ENCODE measurements at regions not wholly inside any gene's neighbourhood (a gene's known extent, or its start where the extent isn't known, plus 50 kb on each side); places are given as distances from the start of the nearest gene placed in this dataset.

- WGBS (ENCODE audit: extremely low coverage, insufficient read length, low lambda C conversion rate), result no CpG with 5 or more reads among the region's 4 CpGs
- Histone ChIP-seq H2BK15ac (ENCODE audit: low read depth, low read length) (no peak overlapping the region), H4K91ac (ENCODE audit: insufficient read length, low read depth, low read length) (no peak overlapping the region), H3K23ac (ENCODE audit: insufficient read length, low read depth, low read length) (no peak overlapping the region), H3T11ph (ENCODE audit: low read length) (no peak overlapping the region), H3K4me1 (ENCODE audit: insufficient read depth, low read length) (no peaks in the 10 kb centered on the region), H3K27ac (ENCODE audit: insufficient read length, low read depth, low read length) (no peak overlapping the region), H2AFZ (ENCODE audit: low read length) (no peak overlapping the region), H4K8ac (replicated peaks; ENCODE audit: insufficient read length, low read depth, low read length) (no peak overlapping the region), H3K4ac (ENCODE audit: low read depth, low read length) (no peak overlapping the region), H2BK120ac (ENCODE audit: low read depth, low read length, poor library complexity, severe bottlenecking) (no peak overlapping the region), H3K27me3 (ENCODE audit: insufficient read depth, low read length) (no peaks in the 10 kb centered on the region), H3K4me2 (ENCODE audit: insufficient read depth, insufficient read length, low read length) (no peak overlapping the region), H2BK12ac (ENCODE audit: insufficient read length, low read depth, low read length) (no peak overlapping the region), H3K23me2 (ENCODE audit: insufficient read length, low read depth, low read length, poor library complexity, severe bottlenecking) (no peaks in the 10 kb centered on the region), H4K20me1 (ENCODE audit: control insufficient read depth, insufficient read depth, insufficient read length) (no peaks in the 10 kb centered on the region), H2AK5ac (ENCODE audit: insufficient read length, low read length) (no peak overlapping the region), H4K5ac (ENCODE audit: insufficient read length, low read depth, low read length) (no peak overlapping the region), H3K56ac (ENCODE audit: insufficient read length, low read depth, low read length) (no peak overlapping the region), H3K14ac (ENCODE audit: insufficient read depth, low read length) (no peak overlapping the region), H3K79me1 (ENCODE audit: insufficient read depth, low read depth, low read length, poor library complexity, severe bottlenecking) (no peaks in the 10 kb centered on the region), H3K79me2 (ENCODE audit: insufficient read depth, low read length) (no peaks in the 10 kb centered on the region), H3K9ac (ENCODE audit: extremely low read depth, insufficient read length, low read length) (no peak overlapping the region), H2BK20ac (ENCODE audit: low read depth, low read length, poor library complexity, severe bottlenecking) (no peak overlapping the region), H2BK5ac (ENCODE audit: insufficient read length, low read length) (no peak overlapping the region), H3K18ac (ENCODE audit: insufficient read length, low read depth, low read length) (no peak overlapping the region), H3K9me3 (ENCODE audit: control insufficient read depth, low read depth, low read length) (no peaks in the 10 kb centered on the region)
- no peak overlapping the region for H3K27ac Mint-ChIP-seq
- DNase-seq, result no peak
- H3K9me3 Mint-ChIP-seq, result no peaks in the 10 kb centered on the region
- no peak overlapping the region for H3K4me3 Mint-ChIP-seq
- no peaks in the 10 kb centered on the region for H3K36me3 Mint-ChIP-seq (ENCODE audit: insufficient read depth in 1 of 3, low read depth in 3 of 3)
- TF ChIP-seq CTCF (conservative IDR thresholded peaks at IDR 0.05), result no peak
- peaks cover 3 to 5% of the 10 kb centered on the region in 2 experiments; a peak in 2 of 4 replicates for H3K4me1 Mint-ChIP-seq
- H3K27me3 Mint-ChIP-seq (ENCODE audit: low read depth), result no peaks in the 10 kb centered on the region
These were observed 327.1 kb upstream of the CDH2 start for GRCh38 chr18:28504066-28504465.
